NCI-H69 (cell line): ENCODE measurements at regions not wholly inside any gene's neighbourhood (a gene's known extent, or its start where the extent isn't known, plus 50 kb on each side); places are given as distances from the start of the nearest gene placed in this dataset.
"Not testable (repeated sequence)": the region's sequence is repeated elsewhere in the genome, so short reads cannot be mapped to it uniquely, and the experiment has no call there.

Experiments
- DNase-seq: peaks from one replicate; lab custom pipeline; 2025; lab: John Stamatoyannopoulos, UW

GRCh38 chr14:101616202-101616601, 54.9 kb downstream of the DIO3 start:
- DNase-seq = no peak

- no peak for DNase-seq
These were observed 58.2 kb downstream of the DIO3 start for GRCh38 chr14:101619484-101619883.

- DNase-seq = no peak
These were observed 58.9 kb downstream of the DIO3 start for GRCh38 chr14:101620031-101620788.

GRCh38 chr14:101620821-101621785, 59.8 kb downstream of the DIO3 start:
- no peak for DNase-seq

GRCh38 chr14:101622251-101623076, 61.2 kb downstream of the DIO3 start:
- no peak for DNase-seq

- DNase-seq = no peak
These were observed 61.7 kb downstream of the DIO3 start for GRCh38 chr14:101623077-101623372.

GRCh38 chr14:101623685-101624444, 62.6 kb downstream of the DIO3 start:
- no peak for DNase-seq

- no peak for DNase-seq
These were observed 63.2 kb downstream of the DIO3 start for GRCh38 chr14:101624536-101624935.

GRCh38 chr14:101625336-101626097, 64.2 kb downstream of the DIO3 start:
- no peak for DNase-seq

- DNase-seq = no peak
These were observed 65.0 kb downstream of the DIO3 start for GRCh38 chr14:101626331-101626730.

- DNase-seq = no peak
These were observed 66.6 kb downstream of the DIO3 start for GRCh38 chr14:101627915-101628262.

GRCh38 chr14:101628471-101628966, 67.2 kb downstream of the DIO3 start:
- DNase-seq = peak; percentile 67

GRCh38 chr14:101628975-101629374, 67.7 kb downstream of the DIO3 start:
- DNase-seq = no peak

GRCh38 chr14:101630056-101630965, 69.0 kb downstream of the DIO3 start:
- DNase-seq = no peak

GRCh38 chr14:101631199-101631598, 69.9 kb downstream of the DIO3 start:
- no peak for DNase-seq

- not testable (repeated sequence) for DNase-seq
These were observed 70.7 kb downstream of the DIO3 start for GRCh38 chr14:101631970-101632369.

GRCh38 chr14:101632520-101632919, 71.2 kb downstream of the DIO3 start:
- DNase-seq = no peak

GRCh38 chr14:101633276-101633675, 72.0 kb downstream of the DIO3 start:
- no peak for DNase-seq

GRCh38 chr14:101634202-101634849, 73.0 kb downstream of the DIO3 start:
- no peak for DNase-seq
